ENCODE measurements at regions not wholly inside any gene's neighbourhood (a gene's known extent, or its start where the extent isn't known, plus 50 kb on each side); places are given as distances from the start of the nearest gene placed in this dataset.

DNA sequence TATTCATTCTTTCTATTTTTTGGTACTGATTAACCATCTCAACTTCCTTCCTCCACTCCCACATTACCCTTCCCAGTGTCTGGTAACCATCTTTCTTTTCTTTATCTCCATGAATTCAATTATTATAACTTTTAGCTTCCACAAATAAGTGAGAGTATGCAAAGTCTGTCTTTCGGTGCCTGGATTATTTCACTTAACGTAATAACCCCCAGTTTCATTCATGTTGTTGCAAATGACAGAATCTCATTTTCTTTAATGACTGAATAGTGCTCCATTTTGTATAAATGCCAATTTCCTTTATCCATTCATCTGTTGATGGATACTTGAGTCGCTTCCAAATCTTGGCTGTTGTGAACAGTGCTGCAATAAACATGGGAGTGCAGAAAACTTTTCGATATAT, 940.4 kb downstream of the GLUD2 start:
- Histone ChIP-seq H3K4me1 (ENCODE audit: control insufficient read depth, insufficient read depth, low read length) (no peaks in the 10 kb centered on the region), H3K36me3 (ENCODE audit: control insufficient read depth, insufficient read depth, low read length) (no peaks in the 10 kb centered on the region), H3K9me3 (ENCODE audit: control insufficient read depth, insufficient read depth, low read depth, low read length) (no peaks in the 10 kb centered on the region), H3K27ac (ENCODE audit: low read length) (no peak overlapping the region), H3K4me3 (ENCODE audit: low read depth in 2 of 2, low read length in 2 of 2) (no peak overlapping the region), H3K27me3 (ENCODE audit: control insufficient read depth, insufficient read depth, low read length) (no peaks in the 10 kb centered on the region)
- ATAC-seq (no peak), DNase-seq (ENCODE audit: low read depth, low spot score) (no peak)
- in situ Hi-C loops (cut with HindIII; ENCODE audit: low pct_unique_long_range_greater_than_20kb, low sequenced_read_pairs) (no loop called here), intact Hi-C loops (cut with micrococcal nuclease; ENCODE audit: unreplicated experiment) (no loop called here)
- TF ChIP-seq TCF7L2 (IDR thresholded peaks at IDR 0.05; ENCODE audit: low read depth, low read length) (no peak), POLR2AphosphoS5 (IDR thresholded peaks at IDR 0.05; ENCODE audit: low read depth, low read length) (no peak), SIN3A (IDR thresholded peaks at IDR 0.05; ENCODE audit: borderline replicate concordance, insufficient read depth, low read depth, low read length) (no peak)
- TF ChIP-seq, protein P1, sequence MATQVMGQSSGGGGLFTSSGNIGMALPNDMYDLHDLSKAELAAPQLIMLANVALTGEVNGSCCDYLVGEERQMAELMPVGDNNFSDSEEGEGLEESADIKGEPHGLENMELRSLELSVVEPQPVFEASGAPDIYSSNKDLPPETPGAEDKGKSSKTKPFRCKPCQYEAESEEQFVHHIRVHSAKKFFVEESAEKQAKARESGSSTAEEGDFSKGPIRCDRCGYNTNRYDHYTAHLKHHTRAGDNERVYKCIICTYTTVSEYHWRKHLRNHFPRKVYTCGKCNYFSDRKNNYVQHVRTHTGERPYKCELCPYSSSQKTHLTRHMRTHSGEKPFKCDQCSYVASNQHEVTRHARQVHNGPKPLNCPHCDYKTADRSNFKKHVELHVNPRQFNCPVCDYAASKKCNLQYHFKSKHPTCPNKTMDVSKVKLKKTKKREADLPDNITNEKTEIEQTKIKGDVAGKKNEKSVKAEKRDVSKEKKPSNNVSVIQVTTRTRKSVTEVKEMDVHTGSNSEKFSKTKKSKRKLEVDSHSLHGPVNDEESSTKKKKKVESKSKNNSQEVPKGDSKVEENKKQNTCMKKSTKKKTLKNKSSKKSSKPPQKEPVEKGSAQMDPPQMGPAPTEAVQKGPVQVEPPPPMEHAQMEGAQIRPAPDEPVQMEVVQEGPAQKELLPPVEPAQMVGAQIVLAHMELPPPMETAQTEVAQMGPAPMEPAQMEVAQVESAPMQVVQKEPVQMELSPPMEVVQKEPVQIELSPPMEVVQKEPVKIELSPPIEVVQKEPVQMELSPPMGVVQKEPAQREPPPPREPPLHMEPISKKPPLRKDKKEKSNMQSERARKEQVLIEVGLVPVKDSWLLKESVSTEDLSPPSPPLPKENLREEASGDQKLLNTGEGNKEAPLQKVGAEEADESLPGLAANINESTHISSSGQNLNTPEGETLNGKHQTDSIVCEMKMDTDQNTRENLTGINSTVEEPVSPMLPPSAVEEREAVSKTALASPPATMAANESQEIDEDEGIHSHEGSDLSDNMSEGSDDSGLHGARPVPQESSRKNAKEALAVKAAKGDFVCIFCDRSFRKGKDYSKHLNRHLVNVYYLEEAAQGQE (IDR thresholded peaks at IDR 0.05; ENCODE audit: insufficient read depth in 1 of 2, low read depth in 2 of 2, low read length in 1 of 2) = no peak
- TF ChIP-seq, protein P2, sequence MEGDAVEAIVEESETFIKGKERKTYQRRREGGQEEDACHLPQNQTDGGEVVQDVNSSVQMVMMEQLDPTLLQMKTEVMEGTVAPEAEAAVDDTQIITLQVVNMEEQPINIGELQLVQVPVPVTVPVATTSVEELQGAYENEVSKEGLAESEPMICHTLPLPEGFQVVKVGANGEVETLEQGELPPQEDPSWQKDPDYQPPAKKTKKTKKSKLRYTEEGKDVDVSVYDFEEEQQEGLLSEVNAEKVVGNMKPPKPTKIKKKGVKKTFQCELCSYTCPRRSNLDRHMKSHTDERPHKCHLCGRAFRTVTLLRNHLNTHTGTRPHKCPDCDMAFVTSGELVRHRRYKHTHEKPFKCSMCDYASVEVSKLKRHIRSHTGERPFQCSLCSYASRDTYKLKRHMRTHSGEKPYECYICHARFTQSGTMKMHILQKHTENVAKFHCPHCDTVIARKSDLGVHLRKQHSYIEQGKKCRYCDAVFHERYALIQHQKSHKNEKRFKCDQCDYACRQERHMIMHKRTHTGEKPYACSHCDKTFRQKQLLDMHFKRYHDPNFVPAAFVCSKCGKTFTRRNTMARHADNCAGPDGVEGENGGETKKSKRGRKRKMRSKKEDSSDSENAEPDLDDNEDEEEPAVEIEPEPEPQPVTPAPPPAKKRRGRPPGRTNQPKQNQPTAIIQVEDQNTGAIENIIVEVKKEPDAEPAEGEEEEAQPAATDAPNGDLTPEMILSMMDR (IDR thresholded peaks at IDR 0.05) = no peak
- ChIA-PET POLR2A (no interaction called here), CTCF (no interaction called here)
- BruUV-seq (replicated peaks) = no TSS peak

DNA sequence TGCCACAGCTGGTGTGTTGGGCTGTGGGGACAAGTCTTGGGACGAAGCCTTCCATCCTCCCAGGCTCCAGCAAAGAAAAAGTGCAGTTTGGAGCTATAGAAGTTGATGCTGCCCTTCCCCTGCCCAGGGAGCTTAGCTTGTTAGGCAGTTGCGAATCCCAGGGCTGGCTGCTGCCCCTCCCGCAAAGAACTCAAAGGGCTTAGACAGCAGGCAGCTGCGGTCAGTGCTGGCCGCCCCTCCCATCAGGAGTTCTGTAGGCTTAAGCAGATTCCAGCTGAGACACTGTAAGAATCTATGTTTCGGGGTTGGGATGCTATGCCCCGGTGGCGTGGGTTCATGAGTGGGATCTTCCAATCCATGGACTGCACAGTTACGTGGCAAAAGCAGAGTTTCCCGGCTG, 956.7 kb downstream of the GLUD2 start:
- no peak for ATAC-seq
- CTCF ChIA-PET = no interaction called here

More for the DNA sequence above, 956.7 kb downstream of the GLUD2 start:
- no peaks in the 10 kb centered on the region for H3K9me3 ChIP-seq (ENCODE audit: control insufficient read depth, insufficient read depth, low read depth, low read length)
- POLR2A ChIA-PET = no interaction called here
- TF ChIP-seq, protein P1 (IDR thresholded peaks at IDR 0.05; ENCODE audit: insufficient read depth in 1 of 2, low read depth in 2 of 2, low read length in 1 of 2) = no peak
- TF ChIP-seq, protein P2 (IDR thresholded peaks at IDR 0.05) = no peak
- TF ChIP-seq TCF7L2 (IDR thresholded peaks at IDR 0.05; ENCODE audit: low read depth, low read length) (no peak), POLR2AphosphoS5 (IDR thresholded peaks at IDR 0.05; ENCODE audit: low read depth, low read length) (no peak), SIN3A (IDR thresholded peaks at IDR 0.05; ENCODE audit: borderline replicate concordance, insufficient read depth, low read depth, low read length) (no peak)
- H3K36me3 ChIP-seq (ENCODE audit: control insufficient read depth, insufficient read depth, low read length) = no peaks in the 10 kb centered on the region
- no peaks in the 10 kb centered on the region for H3K27me3 ChIP-seq (ENCODE audit: control insufficient read depth, insufficient read depth, low read length)
- no peak for DNase-seq (ENCODE audit: low read depth, low spot score)
- in situ Hi-C loops (cut with HindIII; ENCODE audit: low pct_unique_long_range_greater_than_20kb, low sequenced_read_pairs) (no loop called here), intact Hi-C loops (cut with micrococcal nuclease; ENCODE audit: unreplicated experiment) (no loop called here)
- H3K27ac ChIP-seq (ENCODE audit: low read length) = no peak overlapping the region
- H3K4me3 ChIP-seq (ENCODE audit: low read depth in 2 of 2, low read length in 2 of 2) = no peak overlapping the region
- BruUV-seq (replicated peaks) = no TSS peak
- no peaks in the 10 kb centered on the region for H3K4me1 ChIP-seq (ENCODE audit: control insufficient read depth, insufficient read depth, low read length)

Data from Panc1 (cell line).